Muscle layer of duodenum (tissue), 2 donors: ENCODE measurements at regions not wholly inside any gene's neighbourhood (a gene's known extent, or its start where the extent isn't known, plus 50 kb on each side); places are given as distances from the start of the nearest gene placed in this dataset.

ENCODE experiments used
- H3K27ac ChIP-seq: one replicate; pipeline ENCODE4 v1.7.0; 2013; ENCODE audit warnings: mild to moderate bottlenecking, low read length
- H3K27me3 ChIP-seq: one replicate; pipeline ENCODE4 v1.7.0; 2013; ENCODE audit warnings: low read depth, mild to moderate bottlenecking, control low read depth, low read length
- H3K36me3 ChIP-seq, 2 donors: one replicate each; pipeline ENCODE4 v1.7.0; 2013; ENCODE audit warnings: low read length in 2 of 2, control low read depth in 1 of 2, mild to moderate bottlenecking in 1 of 2; ENCODE audit not compliant: insufficient read depth in 2 of 2, control insufficient read depth in 1 of 2
- H3K4me1 ChIP-seq, 2 donors: one replicate each; pipeline ENCODE4 v1.7.0; 2013; ENCODE audit warnings: low read length in 2 of 2, mild to moderate bottlenecking in 2 of 2, control low read depth in 1 of 2, moderate library complexity in 1 of 2; ENCODE audit not compliant: insufficient read depth in 2 of 2, control insufficient read depth in 1 of 2
- H3K4me3 ChIP-seq, 2 donors: one replicate each; pipeline ENCODE4 v1.7.0; 2013; ENCODE audit warnings: low read length in 2 of 2, low read depth in 1 of 2, mild to moderate bottlenecking in 1 of 2
- H3K9me3 ChIP-seq, 2 donors: one replicate each; pipeline ENCODE4 v1.7.0; 2013; ENCODE audit warnings: low read length in 2 of 2, control low read depth in 1 of 2, mild to moderate bottlenecking in 1 of 2; ENCODE audit not compliant: control insufficient read depth in 1 of 2
- donor health status: healthy.

GRCh38 chr4:146124023-146124680 is 51.4 kb upstream of the LSM6 start:
- no peak overlapping the region for H3K27ac ChIP-seq
- no peaks in the 10 kb centered on the region for H3K27me3 ChIP-seq
- H3K4me3 ChIP-seq, result no peak overlapping the region
- H3K9me3 ChIP-seq, result no peaks in the 10 kb centered on the region
- no peaks in the 10 kb centered on the region for H3K4me1 ChIP-seq
- no peaks in the 10 kb centered on the region for H3K36me3 ChIP-seq

GRCh38 chr4:146123231-146123630 is 52.3 kb upstream of the LSM6 start:
- no peak overlapping the region for H3K27ac ChIP-seq
- no peaks in the 10 kb centered on the region for H3K27me3 ChIP-seq
- no peaks in the 10 kb centered on the region for H3K36me3 ChIP-seq
- H3K9me3 ChIP-seq, result no peaks in the 10 kb centered on the region
- no peak overlapping the region for H3K4me3 ChIP-seq
- H3K4me1 ChIP-seq, result no peaks in the 10 kb centered on the region

- Histone ChIP-seq H3K4me1 (no peaks in the 10 kb centered on the region), H3K27ac (no peak overlapping the region), H3K27me3 (no peaks in the 10 kb centered on the region), H3K4me3 (no peak overlapping the region), H3K9me3 (no peaks in the 10 kb centered on the region), H3K36me3 (no peaks in the 10 kb centered on the region)
Observed at GRCh38 chr4:146122398-146122797, 53.1 kb upstream of the LSM6 start.

GRCh38 chr4:146121757-146122156 is 53.8 kb upstream of the LSM6 start:
- Histone ChIP-seq H3K4me3 (no peak overlapping the region), H3K4me1 (no peaks in the 10 kb centered on the region), H3K27ac (no peak overlapping the region), H3K36me3 (no peaks in the 10 kb centered on the region), H3K9me3 (no peaks in the 10 kb centered on the region), H3K27me3 (no peaks in the 10 kb centered on the region)

GRCh38 chr4:146119845-146120404 is 55.6 kb upstream of the LSM6 start:
- H3K27ac ChIP-seq, result no peak overlapping the region
- H3K4me1 ChIP-seq, result no peaks in the 10 kb centered on the region
- no peak overlapping the region for H3K4me3 ChIP-seq
- H3K36me3 ChIP-seq, result no peaks in the 10 kb centered on the region
- no peaks in the 10 kb centered on the region for H3K27me3 ChIP-seq
- H3K9me3 ChIP-seq, result no peaks in the 10 kb centered on the region

- H3K4me1 ChIP-seq, result no peaks in the 10 kb centered on the region
- no peak overlapping the region for H3K4me3 ChIP-seq
- no peaks in the 10 kb centered on the region for H3K9me3 ChIP-seq
- no peaks in the 10 kb centered on the region for H3K36me3 ChIP-seq
- no peaks in the 10 kb centered on the region for H3K27me3 ChIP-seq
- H3K27ac ChIP-seq, result no peak overlapping the region
Observed at GRCh38 chr4:146114066-146114465, 61.5 kb upstream of the LSM6 start.

GRCh38 chr4:146113171-146113570 is 62.3 kb upstream of the LSM6 start:
- Histone ChIP-seq H3K27ac (no peak overlapping the region), H3K4me3 (no peak overlapping the region), H3K9me3 (no peaks in the 10 kb centered on the region), H3K36me3 (no peaks in the 10 kb centered on the region), H3K27me3 (no peaks in the 10 kb centered on the region), H3K4me1 (no peaks in the 10 kb centered on the region)

- Histone ChIP-seq H3K9me3 (no peaks in the 10 kb centered on the region), H3K27ac (no peak overlapping the region), H3K4me3 (no peak overlapping the region), H3K36me3 (no peaks in the 10 kb centered on the region), H3K27me3 (no peaks in the 10 kb centered on the region), H3K4me1 (no peaks in the 10 kb centered on the region)
Observed at GRCh38 chr4:146112389-146112788, 63.1 kb upstream of the LSM6 start.

- Histone ChIP-seq H3K9me3 (no peaks in the 10 kb centered on the region), H3K36me3 (no peaks in the 10 kb centered on the region), H3K4me1 (no peaks in the 10 kb centered on the region), H3K27me3 (no peaks in the 10 kb centered on the region), H3K4me3 (no peak overlapping the region), H3K27ac (no peak overlapping the region)
Observed at GRCh38 chr4:146110871-146111485, 64.5 kb upstream of the LSM6 start.

GRCh38 chr4:146108756-146109155 is 66.8 kb upstream of the LSM6 start:
- Histone ChIP-seq H3K27me3 (no peaks in the 10 kb centered on the region), H3K27ac (no peak overlapping the region), H3K36me3 (no peaks in the 10 kb centered on the region), H3K4me1 (no peaks in the 10 kb centered on the region), H3K4me3 (no peak overlapping the region), H3K9me3 (no peaks in the 10 kb centered on the region)

- H3K27ac ChIP-seq, result no peak overlapping the region
- H3K36me3 ChIP-seq, result no peaks in the 10 kb centered on the region
- H3K27me3 ChIP-seq, result no peaks in the 10 kb centered on the region
- H3K4me3 ChIP-seq, result no peak overlapping the region
- no peaks in the 10 kb centered on the region for H3K4me1 ChIP-seq
- no peaks in the 10 kb centered on the region for H3K9me3 ChIP-seq
Observed at GRCh38 chr4:146107587-146108240, 67.8 kb upstream of the LSM6 start.
